ENCODE measurements at regions not wholly inside any gene's neighbourhood (a gene's known extent, or its start where the extent isn't known, plus 50 kb on each side); places are given as distances from the start of the nearest gene placed in this dataset.
"Not testable (repeated sequence)": the region's sequence is repeated elsewhere in the genome, so short reads cannot be mapped to it uniquely, and the experiment has no call there.

DNA sequence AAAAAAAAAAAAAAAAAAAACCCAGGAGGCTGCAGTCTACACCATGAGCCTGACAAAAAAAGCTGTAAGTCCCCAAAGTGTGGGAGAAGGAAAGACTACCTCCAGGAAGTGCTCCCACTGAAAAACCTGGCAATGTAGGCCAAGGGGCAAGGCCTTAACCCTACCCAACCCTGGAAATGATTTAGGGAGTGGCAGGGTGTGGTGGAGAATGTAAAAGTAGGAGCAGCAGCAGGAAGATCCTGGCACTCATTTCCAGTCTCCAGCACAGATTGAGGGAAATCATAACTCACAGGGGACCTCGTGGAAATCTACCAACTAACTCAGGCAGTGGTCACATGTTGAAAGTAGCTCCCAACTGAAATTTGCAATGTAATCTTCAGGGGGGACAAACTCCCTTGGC is 839.5 kb downstream of the EPHA3 start:
- no peak overlapping the region for H3K4me3 Mint-ChIP-seq
- Histone ChIP-seq H3K4me1 (ENCODE audit: control insufficient read depth, insufficient read depth, low read length, poor library complexity, severe bottlenecking) (no peaks in the 10 kb centered on the region), H3K27me3 (ENCODE audit: control insufficient read depth, insufficient read depth, low read length) (no peaks in the 10 kb centered on the region), H3K27ac (ENCODE audit: insufficient read depth, low read length, poor library complexity, severe bottlenecking) (no peak overlapping the region), H3K9me3 (ENCODE audit: control insufficient read depth in 2 of 2, low read length in 2 of 2) (peaks cover 2 to 10% of the 10 kb centered on the region in 2 experiments), H3K4me3 (ENCODE audit: low read depth, low read length) (no peak overlapping the region), H3K36me3 (ENCODE audit: control insufficient read depth, insufficient read depth, low read length) (no peaks in the 10 kb centered on the region)
- no peaks in the 10 kb centered on the region for H3K36me3 Mint-ChIP-seq
- ATAC-seq (ENCODE audit: low read depth in 2 of 2) (no peak), DNase-seq (no peak)
- H3K4me1 Mint-ChIP-seq, result no peaks in the 10 kb centered on the region
- no peak overlapping the region for H3K27ac Mint-ChIP-seq
- peaks cover 0 to 13% (median 5%) of the 10 kb centered on the region in 7 donors for H3K9me3 Mint-ChIP-seq
- H3K27me3 Mint-ChIP-seq, result no peaks in the 10 kb centered on the region

GRCh38 chr3:89947337-89947954 is 840.0 kb downstream of the EPHA3 start:
- Histone ChIP-seq H3K27ac (ENCODE audit: insufficient read depth, low read length, poor library complexity, severe bottlenecking) (no peak overlapping the region), H3K9me3 (ENCODE audit: control insufficient read depth in 2 of 2, low read length in 2 of 2) (peaks cover 2 to 10% of the 10 kb centered on the region in 2 experiments), H3K4me1 (ENCODE audit: control insufficient read depth, insufficient read depth, low read length, poor library complexity, severe bottlenecking) (no peaks in the 10 kb centered on the region), H3K36me3 (ENCODE audit: control insufficient read depth, insufficient read depth, low read length) (no peaks in the 10 kb centered on the region), H3K4me3 (ENCODE audit: low read depth, low read length) (no peak overlapping the region), H3K27me3 (ENCODE audit: control insufficient read depth, insufficient read depth, low read length) (no peaks in the 10 kb centered on the region)
- ATAC-seq (ENCODE audit: low read depth in 2 of 2) (no peak), DNase-seq (no peak)
- Mint-ChIP-seq H3K27me3 (no peaks in the 10 kb centered on the region), H3K36me3 (no peaks in the 10 kb centered on the region), H3K4me3 (no peak overlapping the region), H3K9me3 (peaks cover 0 to 13% (median 3%) of the 10 kb centered on the region in 7 donors), H3K27ac (no peak overlapping the region), H3K4me1 (no peaks in the 10 kb centered on the region)

DNA sequence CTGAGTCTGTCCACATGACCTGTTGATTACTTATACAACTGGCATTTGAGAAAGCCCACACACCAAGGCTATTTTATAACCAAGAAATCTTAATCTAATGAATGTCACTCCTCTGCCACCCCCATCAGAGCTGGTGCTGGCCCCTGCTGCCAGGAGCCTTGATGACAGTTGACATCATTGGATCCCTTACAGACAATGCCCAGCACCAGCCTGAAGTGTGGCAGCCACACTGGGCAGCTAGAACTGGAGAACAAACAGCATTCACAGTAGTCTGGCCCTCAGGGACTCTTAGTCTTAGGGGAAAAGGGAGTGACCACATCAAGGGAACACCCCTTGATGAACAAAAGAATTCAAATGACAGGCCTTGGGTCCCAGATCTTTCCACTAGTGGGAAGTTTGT is 840.6 kb downstream of the EPHA3 start:
- no peak for ATAC-seq (ENCODE audit: low read depth in 2 of 2)

GRCh38 chr3:89950772-89951171 is 843.4 kb downstream of the EPHA3 start:
- H3K27ac ChIP-seq (ENCODE audit: insufficient read depth, low read length, poor library complexity, severe bottlenecking), result no peak overlapping the region
- no peak for DNase-seq
- ATAC-seq (ENCODE audit: low read depth in 2 of 2), result no peak
- Mint-ChIP-seq H3K9me3 (peaks cover 0 to 13% (median 5%) of the 10 kb centered on the region in 7 donors), H3K4me3 (no peak overlapping the region), H3K27me3 (no peaks in the 10 kb centered on the region), H3K27ac (no peak overlapping the region), H3K4me1 (no peaks in the 10 kb centered on the region), H3K36me3 (no peaks in the 10 kb centered on the region)
- H3K4me1 ChIP-seq (ENCODE audit: control insufficient read depth, insufficient read depth, low read length, poor library complexity, severe bottlenecking), result no peaks in the 10 kb centered on the region
- no peak overlapping the region for H3K4me3 ChIP-seq (ENCODE audit: low read depth, low read length)
- H3K36me3 ChIP-seq (ENCODE audit: control insufficient read depth, insufficient read depth, low read length), result no peaks in the 10 kb centered on the region
- peaks cover 2 to 10% of the 10 kb centered on the region in 2 experiments for H3K9me3 ChIP-seq (ENCODE audit: control insufficient read depth in 2 of 2, low read length in 2 of 2)
- no peaks in the 10 kb centered on the region for H3K27me3 ChIP-seq (ENCODE audit: control insufficient read depth, insufficient read depth, low read length)

More for the DNA sequence above, 840.6 kb downstream of the EPHA3 start:
- H3K4me3 Mint-ChIP-seq, result no peak overlapping the region
- H3K27me3 ChIP-seq (ENCODE audit: control insufficient read depth, insufficient read depth, low read length), result no peaks in the 10 kb centered on the region
- no peaks in the 10 kb centered on the region for H3K36me3 ChIP-seq (ENCODE audit: control insufficient read depth, insufficient read depth, low read length)
- no peaks in the 10 kb centered on the region for H3K27me3 Mint-ChIP-seq
- H3K4me1 Mint-ChIP-seq, result no peaks in the 10 kb centered on the region
- H3K9me3 ChIP-seq (ENCODE audit: control insufficient read depth in 2 of 2, low read length in 2 of 2), result peaks cover 2 to 10% of the 10 kb centered on the region in 2 experiments
- no peak overlapping the region for H3K4me3 ChIP-seq (ENCODE audit: low read depth, low read length)
- H3K36me3 Mint-ChIP-seq, result no peaks in the 10 kb centered on the region
- no peak overlapping the region for H3K27ac ChIP-seq (ENCODE audit: insufficient read depth, low read length, poor library complexity, severe bottlenecking)
- H3K4me1 ChIP-seq (ENCODE audit: control insufficient read depth, insufficient read depth, low read length, poor library complexity, severe bottlenecking), result no peaks in the 10 kb centered on the region
- no peak for DNase-seq
- H3K9me3 Mint-ChIP-seq, result peaks cover 0 to 12% (median 2%) of the 10 kb centered on the region in 7 donors
- H3K27ac Mint-ChIP-seq, result no peak overlapping the region

GRCh38 chr3:89954137-89954536 is 846.7 kb downstream of the EPHA3 start:
- no peaks in the 10 kb centered on the region for H3K36me3 ChIP-seq (ENCODE audit: control insufficient read depth, insufficient read depth, low read length)
- H3K27me3 ChIP-seq (ENCODE audit: control insufficient read depth, insufficient read depth, low read length), result no peaks in the 10 kb centered on the region
- ATAC-seq (ENCODE audit: low read depth in 2 of 2) (no peak), DNase-seq (no peak)
- H3K4me3 ChIP-seq (ENCODE audit: low read depth, low read length), result no peak overlapping the region
- Mint-ChIP-seq H3K4me3 (no peak overlapping the region), H3K9me3 (peaks cover 0 to 12% (median 5%) of the 10 kb centered on the region in 7 donors), H3K36me3 (peaks cover 3% of the 10 kb centered on the region), H3K4me1 (no peaks in the 10 kb centered on the region), H3K27me3 (no peaks in the 10 kb centered on the region), H3K27ac (no peak overlapping the region)
- H3K9me3 ChIP-seq (ENCODE audit: control insufficient read depth in 2 of 2, low read length in 2 of 2), result peaks cover 0 to 5% of the 10 kb centered on the region in 2 experiments
- no peaks in the 10 kb centered on the region for H3K4me1 ChIP-seq (ENCODE audit: control insufficient read depth, insufficient read depth, low read length, poor library complexity, severe bottlenecking)
- no peak overlapping the region for H3K27ac ChIP-seq (ENCODE audit: insufficient read depth, low read length, poor library complexity, severe bottlenecking)

- Mint-ChIP-seq H3K27me3 (no peaks in the 10 kb centered on the region), H3K36me3 (peaks cover 3% of the 10 kb centered on the region), H3K4me3 (no peak overlapping the region), H3K4me1 (no peaks in the 10 kb centered on the region), H3K9me3 (peaks cover 0 to 12% (median 5%) of the 10 kb centered on the region in 7 donors), H3K27ac (no peak overlapping the region)
- no peak overlapping the region for H3K27ac ChIP-seq (ENCODE audit: insufficient read depth, low read length, poor library complexity, severe bottlenecking)
- H3K9me3 ChIP-seq (ENCODE audit: control insufficient read depth in 2 of 2, low read length in 2 of 2), result peaks cover 0 to 5% of the 10 kb centered on the region in 2 experiments
- no peaks in the 10 kb centered on the region for H3K4me1 ChIP-seq (ENCODE audit: control insufficient read depth, insufficient read depth, low read length, poor library complexity, severe bottlenecking)
- no peaks in the 10 kb centered on the region for H3K36me3 ChIP-seq (ENCODE audit: control insufficient read depth, insufficient read depth, low read length)
- DNase-seq (no peak), ATAC-seq (ENCODE audit: low read depth in 2 of 2) (no peak)
- H3K27me3 ChIP-seq (ENCODE audit: control insufficient read depth, insufficient read depth, low read length), result no peaks in the 10 kb centered on the region
- no peak overlapping the region for H3K4me3 ChIP-seq (ENCODE audit: low read depth, low read length)
Measured at GRCh38 chr3:89955156-89955555, 847.7 kb downstream of the EPHA3 start.

DNA sequence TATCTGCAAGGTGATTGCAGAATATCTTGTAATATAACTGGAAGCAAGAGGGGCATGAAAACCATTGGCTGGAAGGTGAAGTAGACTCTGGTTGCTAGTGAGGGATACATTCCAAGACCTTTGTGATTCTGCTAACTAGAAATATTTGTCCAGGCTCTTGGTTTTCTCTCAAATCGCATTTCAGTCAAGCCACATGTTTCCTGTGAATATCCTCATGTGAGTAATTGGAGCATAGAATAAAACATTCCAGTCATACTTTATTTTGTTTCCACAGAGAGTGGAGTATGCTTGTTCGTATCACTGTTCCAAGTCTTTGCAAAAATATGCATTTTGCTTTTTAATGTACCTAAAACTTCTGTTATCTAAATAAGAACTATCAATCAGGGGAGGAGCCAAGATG is 850.0 kb downstream of the EPHA3 start:
- peaks cover 0 to 5% of the 10 kb centered on the region in 2 experiments for H3K9me3 ChIP-seq (ENCODE audit: control insufficient read depth in 2 of 2, low read length in 2 of 2)
- H3K4me3 ChIP-seq (ENCODE audit: low read depth, low read length), result no peak overlapping the region
- Mint-ChIP-seq H3K27me3 (no peaks in the 10 kb centered on the region), H3K4me3 (no peak overlapping the region), H3K27ac (no peak overlapping the region), H3K36me3 (peaks cover 3% of the 10 kb centered on the region), H3K4me1 (no peaks in the 10 kb centered on the region), H3K9me3 (peaks cover 0 to 10% (median 4%) of the 10 kb centered on the region in 7 donors)
- no peak overlapping the region for H3K27ac ChIP-seq (ENCODE audit: insufficient read depth, low read length, poor library complexity, severe bottlenecking)
- DNase-seq (no peak), ATAC-seq (ENCODE audit: low read depth in 2 of 2) (no peak)
- H3K36me3 ChIP-seq (ENCODE audit: control insufficient read depth, insufficient read depth, low read length), result no peaks in the 10 kb centered on the region
- H3K27me3 ChIP-seq (ENCODE audit: control insufficient read depth, insufficient read depth, low read length), result no peaks in the 10 kb centered on the region
- no peaks in the 10 kb centered on the region for H3K4me1 ChIP-seq (ENCODE audit: control insufficient read depth, insufficient read depth, low read length, poor library complexity, severe bottlenecking)

DNA sequence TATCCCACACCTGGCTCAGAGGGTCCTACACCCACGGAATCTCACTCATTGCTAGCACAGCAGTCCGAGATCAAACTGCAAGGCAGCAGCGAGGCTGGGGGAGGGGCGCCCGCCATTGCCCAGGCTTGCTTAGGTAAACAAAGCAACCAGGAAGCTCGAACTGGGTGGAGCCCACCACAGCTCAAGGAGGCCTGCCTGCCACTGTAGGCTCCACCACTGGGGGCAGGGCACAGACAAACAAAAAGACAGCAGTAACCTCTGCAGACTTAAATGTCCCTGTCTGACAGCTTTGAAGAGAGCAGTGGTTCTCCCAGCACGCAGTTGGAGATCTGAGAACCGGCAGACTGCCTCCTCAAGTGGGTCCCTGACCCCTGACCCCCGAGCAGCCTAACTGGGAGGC is 850.7 kb downstream of the EPHA3 start:
- not testable (repeated sequence) for ATAC-seq (ENCODE audit: low read depth in 2 of 2); H3K4me3 ChIP-seq (ENCODE audit: low read depth, low read length); H3K4me1 Mint-ChIP-seq; H3K36me3 ChIP-seq (ENCODE audit: control insufficient read depth, insufficient read depth, low read length); H3K27me3 ChIP-seq (ENCODE audit: control insufficient read depth, insufficient read depth, low read length); DNase-seq; H3K9me3 ChIP-seq (ENCODE audit: control insufficient read depth in 2 of 2, low read length in 2 of 2); H3K4me3 Mint-ChIP-seq; H3K27ac Mint-ChIP-seq; H3K36me3 Mint-ChIP-seq; H3K27me3 Mint-ChIP-seq; H3K27ac ChIP-seq (ENCODE audit: insufficient read depth, low read length, poor library complexity, severe bottlenecking); H3K4me1 ChIP-seq (ENCODE audit: control insufficient read depth, insufficient read depth, low read length, poor library complexity, severe bottlenecking)
- H3K9me3 Mint-ChIP-seq, result peaks cover 0 to 10% (median 4%) of the 10 kb centered on the region in 7 donors

Measured in CD4-positive, CD25-positive, alpha-beta regulatory T cell (primary cell).